H1 (cell line): ENCODE measurements at regions not wholly inside any gene's neighbourhood (a gene's known extent, or its start where the extent isn't known, plus 50 kb on each side); places are given as distances from the start of the nearest gene placed in this dataset.
A peak's percentile ranks its signal among the peaks of the same experiment; 100 is the strongest.

Experiments used
- CTCF ChIA-PET: fragments of 300-600 bp; sonication (Branson Sonifier 250); formaldehyde crosslinking; loops from one replicate; lab custom pipeline; 2021; ENCODE audit not compliant: partially characterized antibody; lab: Charles Lee
- POLR2A ChIA-PET: fragments of 300-600 bp; sonication (Branson Sonifier 250); formaldehyde crosslinking; loops from one replicate; lab custom pipeline; 2021; ENCODE audit warnings: inconsistent platforms; ENCODE audit not compliant: partially characterized antibody; lab: Charles Lee
- DNase-seq, 2 experiments: peaks; one replicate each; pipeline versions ENCODE4 v3.0.0 to v3.0.0-alpha.2; 2010 to 2022; ENCODE audit warnings: low spot score in 2 of 2, low read depth in 1 of 2, mixed read lengths in 1 of 2
- FAIRE-seq: peaks from 2 replicates; lab custom pipeline; 2011; peaks lifted over from hg19 to GRCh38; lab: Jason Lieb, UNC
- H2AFZ ChIP-seq: 2 replicates; pipeline ENCODE4 v1.8.1; 2012; ENCODE audit warnings: low read length, inconsistent platforms
- H2AK5ac ChIP-seq: 2 replicates; pipeline ENCODE4 v1.6.1; 2013; ENCODE audit warnings: low read depth, low read length
- H2BK120ac ChIP-seq: replicated peaks from 2 replicates; pipeline ENCODE3; 2013; ENCODE audit warnings: low read depth, low read length, inconsistent platforms
- H2BK12ac ChIP-seq: 2 replicates; pipeline ENCODE4 v1.6.1; 2013; ENCODE audit warnings: low read depth, low read length
- H2BK15ac ChIP-seq: 2 replicates; pipeline ENCODE4 v1.6.1; 2013; ENCODE audit warnings: low read length
- H2BK20ac ChIP-seq: 2 replicates; pipeline ENCODE4 v1.6.1; 2013; ENCODE audit warnings: low read length
- H2BK5ac ChIP-seq: 2 replicates; pipeline ENCODE4 v1.6.1; 2013; ENCODE audit warnings: low read depth, low read length
- H3K14ac ChIP-seq: 2 replicates; pipeline ENCODE4 v1.6.1; 2013; ENCODE audit warnings: inconsistent platforms; ENCODE audit not compliant: insufficient read length
- H3K18ac ChIP-seq: 2 replicates; pipeline ENCODE4 v1.6.1; 2013; ENCODE audit warnings: low read length; ENCODE audit errors: extremely low read depth
- H3K23ac ChIP-seq: 2 replicates; pipeline ENCODE4 v1.6.1; 2013; ENCODE audit warnings: inconsistent platforms; ENCODE audit not compliant: insufficient read length
- H3K23me2 ChIP-seq: 2 replicates; pipeline ENCODE4 v1.6.1; 2013; ENCODE audit warnings: low read depth, low read length
- H3K27ac ChIP-seq: 2 replicates; pipeline ENCODE4 v1.6.1; 2011; ENCODE audit warnings: low read depth, low read length, inconsistent platforms
- H3K27me3 ChIP-seq, 4 experiments: replicated peaks in 1 of 4; 1 replicate in 1 of 4; 2 replicates in 3 of 4; pipeline versions ENCODE4 v1.6.1 to v1.8.1; 2011 to 2013; ENCODE audit warnings: low read length in 3 of 4, mild to moderate bottlenecking in 3 of 4, inconsistent platforms in 2 of 4, mixed read lengths in 2 of 4, moderate library complexity in 1 of 4; ENCODE audit not compliant: control insufficient read depth in 3 of 4, insufficient read depth in 3 of 4; ENCODE audit errors: extremely low read depth in 1 of 4
- H3K36me3 ChIP-seq, 4 experiments: 2 replicates each; pipeline versions ENCODE4 v1.6.1 to v1.8.1; 2011 to 2013; ENCODE audit warnings: mild to moderate bottlenecking in 4 of 4, low read length in 3 of 4, moderate library complexity in 2 of 4, control low read depth in 1 of 4, inconsistent platforms in 1 of 4; ENCODE audit not compliant: insufficient read depth in 4 of 4, control insufficient read depth in 2 of 4
- H3K4ac ChIP-seq: replicated peaks from 2 replicates; pipeline ENCODE3; 2013; ENCODE audit warnings: low read length, low read depth, mixed read lengths, inconsistent platforms; ENCODE audit not compliant: insufficient read length
- H3K4me1 ChIP-seq, 4 experiments: replicated peaks in 1 of 4; 1 replicate in 1 of 4; 2 replicates in 3 of 4; pipeline versions ENCODE4 v1.6.1 to v1.8.1; 2011 to 2013; ENCODE audit warnings: low read length in 3 of 4, inconsistent platforms in 2 of 4, mixed read lengths in 1 of 4; ENCODE audit not compliant: insufficient read depth in 4 of 4, control insufficient read depth in 3 of 4
- H3K4me2 ChIP-seq, 2 experiments: 2 replicates each; pipeline versions ENCODE4 v1.6.1 to v1.8.1; 2011 to 2013; ENCODE audit warnings: low read depth in 2 of 2, low read length in 2 of 2, control low read depth in 1 of 2, inconsistent platforms in 1 of 2, mild to moderate bottlenecking in 1 of 2; ENCODE audit not compliant: insufficient read depth in 1 of 2
- H3K4me3 ChIP-seq, 4 experiments: fragments of 200-600, 300-600 bp in 1 of 4; sonication (generic), shearing (Covaris generic), sonication (Bioruptor Twin) in 1 of 4; 2 replicates each; pipeline versions ENCODE4 v1.5.1 to v1.8.1; 2011 to 2016; ENCODE audit warnings: low read length in 4 of 4, low read depth in 3 of 4, control low read depth in 2 of 4, inconsistent platforms in 2 of 4, mild to moderate bottlenecking in 2 of 4, mixed read lengths in 1 of 4, moderate library complexity in 1 of 4; ENCODE audit not compliant: insufficient read depth in 2 of 4; ENCODE audit errors: extremely low read depth in 1 of 4
- H3K56ac ChIP-seq: replicated peaks from 2 replicates; pipeline ENCODE3; 2013; ENCODE audit warnings: low read depth, mild to moderate bottlenecking, mixed read lengths, low read length, inconsistent platforms; ENCODE audit not compliant: insufficient read length
- H3K79me1 ChIP-seq: 2 replicates; pipeline ENCODE4 v1.6.1; 2013; ENCODE audit warnings: low read depth, low read length, control low read depth
- H3K79me2 ChIP-seq, 2 experiments: 2 replicates each; pipeline versions ENCODE4 v1.6.1 to v1.8.1; 2012 to 2013; ENCODE audit warnings: low read length in 2 of 2, mild to moderate bottlenecking in 2 of 2, inconsistent platforms in 1 of 2; ENCODE audit not compliant: insufficient read depth in 2 of 2, control insufficient read depth in 1 of 2
- H3K9ac ChIP-seq, 4 experiments: replicated peaks in 1 of 4; 1 replicate in 1 of 4; 2 replicates in 3 of 4; pipeline versions ENCODE4 v1.6.1 to v1.8.1; 2011 to 2013; ENCODE audit warnings: low read depth in 3 of 4, low read length in 3 of 4, control low read depth in 2 of 4, mild to moderate bottlenecking in 2 of 4, moderate library complexity in 2 of 4, inconsistent platforms in 1 of 4; ENCODE audit errors: extremely low read depth in 1 of 4
- H3K9me3 ChIP-seq, 2 experiments: 2 replicates each; pipeline versions ENCODE4 v1.6.1 to v1.8.1; 2012 to 2013; ENCODE audit warnings: mild to moderate bottlenecking in 2 of 2, moderate library complexity in 2 of 2, control low read depth in 1 of 2, inconsistent platforms in 1 of 2, low read depth in 1 of 2, low read length in 1 of 2, mixed read lengths in 1 of 2; ENCODE audit not compliant: insufficient read depth in 2 of 2
- H4K20me1 ChIP-seq, 2 experiments: replicated peaks in 1 of 2; 2 replicates each; pipeline versions ENCODE3 to v1.8.1; 2011 to 2013; ENCODE audit warnings: inconsistent platforms in 2 of 2, low read length in 2 of 2, mild to moderate bottlenecking in 1 of 2; ENCODE audit not compliant: insufficient read depth in 2 of 2, control insufficient read depth in 1 of 2
- H4K5ac ChIP-seq: 2 replicates; pipeline ENCODE4 v1.6.1; 2013; ENCODE audit warnings: low read length, low read depth, mixed read lengths, inconsistent platforms; ENCODE audit not compliant: insufficient read length
- H4K8ac ChIP-seq: 2 replicates; pipeline ENCODE4 v1.8.0; 2013; ENCODE audit warnings: mild to moderate bottlenecking, moderate library complexity, low read length, inconsistent platforms; ENCODE audit not compliant: insufficient read depth; ENCODE audit errors: extremely low read depth
- H4K91ac ChIP-seq: replicated peaks from 2 replicates; pipeline ENCODE3; 2013; ENCODE audit warnings: low read length, mixed read lengths, inconsistent platforms; ENCODE audit not compliant: insufficient read length
- BCL11A ChIP-seq, 2 experiments: IDR thresholded peaks; one replicate each; pipeline ENCODE4 v1.6.1; 2011; ENCODE audit warnings: low read depth in 2 of 2, low read length in 2 of 2, mild to moderate bottlenecking in 2 of 2
- CEBPB ChIP-seq: IDR thresholded peaks from 2 replicates; pipeline ENCODE4 v1.6.1; 2012; ENCODE audit warnings: low read depth, low read length
- CTBP2 ChIP-seq: IDR thresholded peaks from 2 replicates; pipeline ENCODE4 v1.7.0; 2011; ENCODE audit warnings: borderline replicate concordance, mild to moderate bottlenecking, moderate library complexity, mixed read lengths, low read length; ENCODE audit not compliant: insufficient read depth, insufficient read length
- EZH2 ChIP-seq: fragments of 200-600 bp; sonication (generic); IDR thresholded peaks from 2 replicates; pipeline ENCODE4 v1.7.1; 2012; ENCODE audit warnings: low read depth, mild to moderate bottlenecking, moderate library complexity, low read length, inconsistent platforms; ENCODE audit not compliant: severe bottlenecking
- GABPA ChIP-seq: IDR thresholded peaks from 2 replicates; pipeline ENCODE4 v1.6.1; 2011; ENCODE audit warnings: mild to moderate bottlenecking, low read length, moderate library complexity, borderline replicate concordance; ENCODE audit not compliant: insufficient read depth
- JUN ChIP-seq: IDR thresholded peaks from 2 replicates; pipeline ENCODE4 v1.6.1; 2011; ENCODE audit warnings: low read depth, mild to moderate bottlenecking, improper control_type of control experiment, low read length
- RBBP5 ChIP-seq: IDR thresholded peaks from 2 replicates; pipeline ENCODE4 v1.7.1; 2012; ENCODE audit warnings: low read depth, mild to moderate bottlenecking, inconsistent platforms, low read length, moderate library complexity, borderline replicate concordance
- SIX5 ChIP-seq: IDR thresholded peaks from 2 replicates; pipeline ENCODE4 v1.6.1; 2011; ENCODE audit warnings: mild to moderate bottlenecking, low read depth, low read length
- SRF ChIP-seq: IDR thresholded peaks from 2 replicates; pipeline ENCODE4 v1.6.1; 2011; ENCODE audit warnings: mild to moderate bottlenecking, low read depth, low read length, moderate library complexity
- WGBS, 2 experiments: shearing (Covaris generic) in 1 of 2; methylation state at CpG; one replicate each; pipeline versions ENCODE4 v1.1.6 to v1.1.7; 2013 to 2015; ENCODE audit warnings: low lambda C conversion rate in 2 of 2, mixed read lengths in 2 of 2, inconsistent platforms in 1 of 2, low coverage in 1 of 2, missing lambda C conversion rate in 1 of 2; ENCODE audit not compliant: insufficient replicate concordance in 2 of 2, insufficient coverage in 1 of 2, insufficient read length in 1 of 2; ENCODE audit errors: extremely low coverage in 1 of 2, missing lambda C conversion rate in 1 of 2; 5-methylcytosine and 5-hydroxymethylcytosine counted together
- TF ChIP-seq, protein P1 (sequence below), 3 experiments: IDR thresholded peaks; 1 replicate in 2 of 3; 2 replicates in 1 of 3; pipeline versions ENCODE4 v1.5.1 to v1.6.1; 2011; ENCODE audit warnings: low read length in 3 of 3, mild to moderate bottlenecking in 3 of 3, inconsistent platforms in 2 of 3, low read depth in 1 of 3, moderate library complexity in 1 of 3; ENCODE audit not compliant: insufficient read depth in 1 of 3; ENCODE audit errors: control extremely low read depth in 1 of 3

DNA sequence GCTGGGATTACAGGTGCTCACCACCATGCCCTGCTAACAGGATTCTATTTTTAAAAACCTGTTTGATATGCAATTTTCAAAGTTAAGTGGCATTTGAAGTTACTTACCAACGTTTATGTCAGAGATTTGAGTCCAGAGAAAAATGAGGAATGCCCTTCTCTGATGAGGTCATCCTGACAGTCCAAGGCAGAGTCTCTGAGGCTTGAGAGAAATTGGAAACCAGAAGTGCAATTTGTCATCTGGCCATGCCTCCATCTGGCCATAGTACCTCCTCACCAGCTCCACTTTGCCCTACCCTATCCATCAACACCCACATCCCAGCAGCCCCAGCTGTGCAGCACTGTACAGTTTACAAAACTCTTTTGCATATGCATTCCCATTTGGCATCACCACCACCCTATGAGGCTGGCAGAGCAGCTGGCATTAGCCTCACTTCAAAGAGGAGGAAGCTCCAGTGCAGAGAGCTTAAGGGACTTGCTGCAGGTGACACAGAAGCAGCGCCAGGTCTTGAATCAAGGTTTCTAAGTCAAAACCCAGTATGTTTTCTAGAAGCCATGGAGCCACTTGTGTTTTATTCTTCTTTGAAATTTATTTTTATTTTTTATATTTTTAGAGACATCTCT, 54.5 kb upstream of the PDZD8 start:
- Histone ChIP-seq H2BK15ac (no peak overlapping the region), H3K27ac (no peak overlapping the region), H4K91ac (no peak overlapping the region), H3K4me1 (peaks cover 5 to 11% (median 5%) of the 10 kb centered on the region in 4 experiments; a peak in 6 of 7 replicates), H4K8ac (no peak overlapping the region), H3K4me3 (no peak overlapping the region), H3K9me3 (no peaks in the 10 kb centered on the region), H2AFZ (no peak overlapping the region), H4K20me1 (no peaks in the 10 kb centered on the region), H3K36me3 (no peaks in the 10 kb centered on the region), H2AK5ac (no peak overlapping the region), H3K4ac (no peak overlapping the region), H2BK5ac (no peak overlapping the region), H3K23ac (no peak overlapping the region), H3K79me2 (no peaks in the 10 kb centered on the region), H3K9ac (no peak overlapping the region), H3K18ac (no peak overlapping the region), H3K27me3 (no peaks in the 10 kb centered on the region), H2BK120ac (no peak overlapping the region), H3K23me2 (no peaks in the 10 kb centered on the region), H3K79me1 (no peaks in the 10 kb centered on the region), H3K14ac (no peak overlapping the region), H2BK20ac (0 out of 2 replicates have a peak overlapping the region, but pooled peaks have one; percentile 67), H3K56ac (no peak overlapping the region), H4K5ac (no peak overlapping the region), H3K4me2 (no peak overlapping the region), H2BK12ac (no peak overlapping the region)
- 68% methylated on average over 2 of the region's 2 CpGs; no CpG with 5 or more reads in 1 of the 2 experiments for WGBS, 2 experiments
- no peak for TF ChIP-seq GABPA
- no peak for TF ChIP-seq CEBPB
- no peak for TF ChIP-seq CTBP2
- no peak for TF ChIP-seq RBBP5
- no peak for TF ChIP-seq BCL11A (IDR thresholded peaks at IDR 0.05; ENCODE audit: low read depth in 2 of 2, low read length in 2 of 2)
- TF ChIP-seq SIX5, result no peak
- TF ChIP-seq, protein P1, sequence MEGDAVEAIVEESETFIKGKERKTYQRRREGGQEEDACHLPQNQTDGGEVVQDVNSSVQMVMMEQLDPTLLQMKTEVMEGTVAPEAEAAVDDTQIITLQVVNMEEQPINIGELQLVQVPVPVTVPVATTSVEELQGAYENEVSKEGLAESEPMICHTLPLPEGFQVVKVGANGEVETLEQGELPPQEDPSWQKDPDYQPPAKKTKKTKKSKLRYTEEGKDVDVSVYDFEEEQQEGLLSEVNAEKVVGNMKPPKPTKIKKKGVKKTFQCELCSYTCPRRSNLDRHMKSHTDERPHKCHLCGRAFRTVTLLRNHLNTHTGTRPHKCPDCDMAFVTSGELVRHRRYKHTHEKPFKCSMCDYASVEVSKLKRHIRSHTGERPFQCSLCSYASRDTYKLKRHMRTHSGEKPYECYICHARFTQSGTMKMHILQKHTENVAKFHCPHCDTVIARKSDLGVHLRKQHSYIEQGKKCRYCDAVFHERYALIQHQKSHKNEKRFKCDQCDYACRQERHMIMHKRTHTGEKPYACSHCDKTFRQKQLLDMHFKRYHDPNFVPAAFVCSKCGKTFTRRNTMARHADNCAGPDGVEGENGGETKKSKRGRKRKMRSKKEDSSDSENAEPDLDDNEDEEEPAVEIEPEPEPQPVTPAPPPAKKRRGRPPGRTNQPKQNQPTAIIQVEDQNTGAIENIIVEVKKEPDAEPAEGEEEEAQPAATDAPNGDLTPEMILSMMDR (IDR thresholded peaks at IDR 0.05; ENCODE audit: control extremely low read depth in 1 of 3, insufficient read depth in 1 of 3, low read depth in 1 of 3, low read length in 3 of 3), result no peak
- no peak for TF ChIP-seq SRF
- TF ChIP-seq EZH2, result no peak
- TF ChIP-seq JUN, result no peak
- ChIA-PET CTCF (interaction anchor here (0.9 to 9.8 kb wide), 5 partner anchors 16 to 255 kb away, joined by 3 to 132 read pairs (median 6); no protein-coding TSS in a partner anchor), POLR2A (no interaction called here)
- DNase-seq, result no peak
- no peak for FAIRE-seq
